ENCODE measurements at regions not wholly inside any gene's neighbourhood (a gene's known extent, or its start where the extent isn't known, plus 50 kb on each side); places are given as distances from the start of the nearest gene placed in this dataset.

DNA sequence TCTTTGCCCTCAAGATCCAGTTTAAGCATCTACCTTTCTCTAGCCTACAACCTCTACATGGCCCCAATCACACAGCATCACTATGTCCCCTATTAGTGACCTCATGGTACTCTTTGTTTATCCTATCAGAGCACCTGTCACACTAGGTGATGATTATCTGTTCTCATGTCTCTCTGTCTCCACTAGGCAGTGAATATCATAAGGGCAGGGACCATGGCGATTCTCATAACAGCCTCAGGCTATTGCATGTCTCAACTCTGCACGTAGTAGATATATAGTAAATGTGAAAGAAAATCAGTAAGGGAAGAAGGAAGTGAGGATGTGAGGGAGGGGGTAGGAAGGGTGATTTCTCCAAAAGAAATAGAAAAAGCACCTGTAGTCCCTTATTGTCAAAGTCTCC, 311.0 kb downstream of the NSG2 start:
- Histone ChIP-seq H3K4me3 (ENCODE audit: low read length) (no peak overlapping the region), H3K36me3 (ENCODE audit: control insufficient read depth, insufficient read depth, low read length) (no peaks in the 10 kb centered on the region), H3K9me3 (replicated peaks; ENCODE audit: control insufficient read depth, low read depth, low read length) (no peaks in the 10 kb centered on the region), H3K27ac (ENCODE audit: low read length) (no peak overlapping the region), H3K27me3 (ENCODE audit: control insufficient read depth, insufficient read depth, low read length) (peaks cover 2% of the 10 kb centered on the region), H3K4me1 (ENCODE audit: control insufficient read depth, insufficient read depth, low read length) (no peaks in the 10 kb centered on the region)
- no CpG with 5 or more reads among the region's 2 CpGs for WGBS (ENCODE audit: insufficient coverage)
- no peak for DNase-seq

DNA sequence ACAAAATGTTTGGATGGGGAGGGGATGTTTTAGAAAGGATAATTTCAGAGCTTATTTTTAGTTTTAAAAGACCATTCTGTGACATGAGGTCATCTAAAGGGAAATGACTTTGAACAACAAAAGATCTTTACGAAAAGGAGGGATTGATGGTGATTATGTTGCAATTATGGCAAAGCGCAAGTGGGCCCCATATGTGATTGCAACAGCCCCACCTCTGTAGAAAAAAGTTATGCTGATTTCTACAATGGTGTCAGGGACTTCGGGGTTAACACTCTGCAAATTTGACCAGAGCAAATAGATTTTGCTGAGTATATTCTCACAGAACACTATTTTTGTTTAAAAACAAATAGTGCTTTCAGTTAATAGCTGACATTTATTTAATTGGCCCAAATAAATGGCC, 312.8 kb downstream of the NSG2 start:
- Histone ChIP-seq H3K4me1 (ENCODE audit: control insufficient read depth, insufficient read depth, low read length) (no peaks in the 10 kb centered on the region), H3K27ac (ENCODE audit: low read length) (no peak overlapping the region), H3K36me3 (ENCODE audit: control insufficient read depth, insufficient read depth, low read length) (no peaks in the 10 kb centered on the region), H3K4me3 (ENCODE audit: low read length) (no peak overlapping the region), H3K27me3 (ENCODE audit: control insufficient read depth, insufficient read depth, low read length) (peaks cover 2% of the 10 kb centered on the region), H3K9me3 (replicated peaks; ENCODE audit: control insufficient read depth, low read depth, low read length) (no peaks in the 10 kb centered on the region)
- 48% methylated on average over 2 of the region's 3 CpGs for WGBS (ENCODE audit: insufficient coverage)
- no peak for DNase-seq

DNA sequence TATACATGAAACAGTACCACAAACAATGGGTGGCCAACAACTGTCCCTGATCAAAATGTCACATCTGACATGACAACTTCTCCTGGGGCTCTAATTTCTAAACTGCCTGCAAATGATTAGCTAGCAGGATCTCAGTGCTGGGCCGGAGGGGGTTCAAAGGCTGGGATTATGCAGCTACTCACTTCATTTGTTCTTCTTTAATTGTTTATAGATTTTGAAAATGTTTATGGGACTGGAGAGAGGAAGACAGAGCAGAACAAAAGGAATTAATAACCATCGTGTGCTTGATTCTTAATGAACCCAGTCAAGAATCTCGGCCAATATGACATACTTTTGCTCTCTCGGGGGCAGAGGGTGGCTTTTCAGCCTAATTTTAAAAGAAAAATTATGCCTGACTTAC, 313.6 kb downstream of the NSG2 start:
- Histone ChIP-seq H3K4me1 (ENCODE audit: control insufficient read depth, insufficient read depth, low read length) (no peaks in the 10 kb centered on the region), H3K9me3 (replicated peaks; ENCODE audit: control insufficient read depth, low read depth, low read length) (no peaks in the 10 kb centered on the region), H3K4me3 (ENCODE audit: low read length) (no peak overlapping the region), H3K27me3 (ENCODE audit: control insufficient read depth, insufficient read depth, low read length) (peaks cover 2% of the 10 kb centered on the region), H3K27ac (ENCODE audit: low read length) (no peak overlapping the region), H3K36me3 (ENCODE audit: control insufficient read depth, insufficient read depth, low read length) (no peaks in the 10 kb centered on the region)
- no peak for DNase-seq
- 57% methylated on average over 1 of the region's 4 CpGs for WGBS (ENCODE audit: insufficient coverage)

DNA sequence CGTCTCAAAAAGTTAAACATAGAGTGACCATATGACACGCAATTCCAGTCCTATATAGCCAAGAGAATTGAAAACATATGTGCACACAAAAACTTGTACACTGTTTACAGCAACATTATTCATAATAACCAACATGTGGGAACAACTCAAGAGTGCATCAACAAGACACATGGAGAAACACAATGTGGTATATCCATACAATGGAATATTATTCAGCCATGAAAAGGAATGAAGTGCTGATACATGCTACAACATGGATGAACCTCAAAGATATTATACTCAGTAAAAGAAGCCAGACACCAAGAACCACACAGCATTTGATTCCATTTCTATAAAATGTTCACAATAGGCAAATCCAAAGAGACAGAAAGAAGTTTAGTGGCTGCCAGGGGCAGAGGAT, 317.0 kb downstream of the NSG2 start:
- Histone ChIP-seq H3K4me3 (ENCODE audit: low read length) (no peak overlapping the region), H3K9me3 (replicated peaks; ENCODE audit: control insufficient read depth, low read depth, low read length) (no peaks in the 10 kb centered on the region), H3K27ac (ENCODE audit: low read length) (no peak overlapping the region), H3K36me3 (ENCODE audit: control insufficient read depth, insufficient read depth, low read length) (no peaks in the 10 kb centered on the region), H3K27me3 (ENCODE audit: control insufficient read depth, insufficient read depth, low read length) (peaks cover 2% of the 10 kb centered on the region), H3K4me1 (ENCODE audit: control insufficient read depth, insufficient read depth, low read length) (no peaks in the 10 kb centered on the region)
- WGBS (ENCODE audit: insufficient coverage): no CpG with 5 or more reads among the region's 2 CpGs
- no peak for DNase-seq

DNA sequence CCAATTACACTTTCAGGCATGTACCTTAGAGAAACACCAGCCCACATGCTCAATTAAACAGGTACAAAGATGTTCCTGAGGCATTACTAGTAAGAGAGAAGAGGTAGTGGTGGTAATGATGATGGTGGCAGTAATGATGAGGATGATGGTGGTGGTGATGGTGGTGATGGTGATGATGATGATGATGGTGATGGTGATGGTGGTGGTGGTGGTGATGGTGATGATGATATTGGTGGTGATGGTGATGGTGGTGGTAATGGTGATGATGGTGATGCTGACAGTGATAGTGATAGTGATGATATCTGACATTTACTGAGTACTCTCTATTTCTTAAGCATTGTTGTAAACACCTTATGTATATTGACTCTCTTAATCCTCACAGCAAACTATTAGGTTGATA, 318.4 kb downstream of the NSG2 start:
- Histone ChIP-seq H3K27me3 (ENCODE audit: control insufficient read depth, insufficient read depth, low read length) (peaks cover 2% of the 10 kb centered on the region), H3K36me3 (ENCODE audit: control insufficient read depth, insufficient read depth, low read length) (no peaks in the 10 kb centered on the region), H3K9me3 (replicated peaks; ENCODE audit: control insufficient read depth, low read depth, low read length) (no peaks in the 10 kb centered on the region), H3K4me1 (ENCODE audit: control insufficient read depth, insufficient read depth, low read length) (no peaks in the 10 kb centered on the region), H3K27ac (ENCODE audit: low read length) (no peak overlapping the region), H3K4me3 (ENCODE audit: low read length) (no peak overlapping the region)
- no peak for DNase-seq

DNA sequence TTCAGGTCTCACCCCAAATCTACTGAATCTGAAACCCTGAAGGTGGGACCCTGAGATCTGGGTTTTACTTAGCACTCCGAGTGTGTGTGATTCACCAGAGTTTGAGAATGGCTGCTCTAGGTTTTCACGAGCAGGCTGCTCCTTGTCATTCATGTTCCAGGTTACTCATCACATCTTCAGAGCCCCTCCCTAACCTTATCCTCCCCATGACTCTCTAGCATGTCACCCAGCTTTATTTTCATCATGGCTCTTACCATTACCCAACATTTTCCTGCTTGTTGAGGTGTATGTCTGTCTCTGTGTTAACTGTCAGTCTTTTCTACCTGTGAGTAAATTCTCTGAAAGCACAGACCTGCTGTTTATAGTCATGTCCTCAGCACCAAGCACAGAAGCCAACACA, 319.2 kb downstream of the NSG2 start:
- H3K27me3 ChIP-seq (ENCODE audit: control insufficient read depth, insufficient read depth, low read length): no peaks in the 10 kb centered on the region
- no CpG with 5 or more reads among the region's 2 CpGs for WGBS (ENCODE audit: insufficient coverage)
- DNase-seq: no peak
- H3K4me3 ChIP-seq (ENCODE audit: low read length): no peak overlapping the region
- H3K36me3 ChIP-seq (ENCODE audit: control insufficient read depth, insufficient read depth, low read length): no peaks in the 10 kb centered on the region
- H3K9me3 ChIP-seq (replicated peaks; ENCODE audit: control insufficient read depth, low read depth, low read length): no peaks in the 10 kb centered on the region
- no peak overlapping the region for H3K27ac ChIP-seq (ENCODE audit: low read length)
- no peaks in the 10 kb centered on the region for H3K4me1 ChIP-seq (ENCODE audit: control insufficient read depth, insufficient read depth, low read length)

DNA sequence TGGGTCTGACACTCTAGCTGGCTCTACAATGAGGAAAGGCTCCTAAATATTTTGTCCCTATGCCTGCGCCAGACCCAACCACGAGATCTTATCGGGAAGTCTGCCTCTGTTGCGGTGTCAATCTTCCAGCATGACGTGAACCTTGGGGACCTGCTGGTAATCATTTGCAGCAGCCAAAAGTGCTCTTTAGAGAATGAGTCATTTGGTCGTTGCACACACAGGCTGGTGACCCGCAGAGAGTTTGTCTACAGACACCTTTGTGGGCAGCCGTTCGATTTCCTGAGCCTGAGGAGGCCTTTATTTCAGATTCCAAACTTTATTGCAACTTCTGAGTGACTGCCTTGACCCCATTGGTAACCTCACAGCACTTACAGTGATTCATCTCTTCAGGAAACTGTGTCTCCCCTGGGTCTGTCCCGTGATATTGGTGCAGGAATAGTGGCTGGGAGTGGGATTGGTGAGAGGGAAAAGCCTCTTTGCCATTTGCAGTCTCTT, 326.1 kb downstream of the NSG2 start:
- no peaks in the 10 kb centered on the region for H3K9me3 ChIP-seq (replicated peaks; ENCODE audit: control insufficient read depth, low read depth, low read length)
- H3K27me3 ChIP-seq (ENCODE audit: control insufficient read depth, insufficient read depth, low read length): no peaks in the 10 kb centered on the region
- no peak overlapping the region for H3K27ac ChIP-seq (ENCODE audit: low read length)
- no peaks in the 10 kb centered on the region for H3K36me3 ChIP-seq (ENCODE audit: control insufficient read depth, insufficient read depth, low read length)
- no peaks in the 10 kb centered on the region for H3K4me1 ChIP-seq (ENCODE audit: control insufficient read depth, insufficient read depth, low read length)
- no peak for DNase-seq
- WGBS (ENCODE audit: insufficient coverage): 30% methylated on average over 9 of the region's 10 CpGs
- no peak overlapping the region for H3K4me3 ChIP-seq (ENCODE audit: low read length)

- Histone ChIP-seq H3K9me3 (replicated peaks; ENCODE audit: control insufficient read depth, low read depth, low read length) (no peaks in the 10 kb centered on the region), H3K36me3 (ENCODE audit: control insufficient read depth, insufficient read depth, low read length) (no peaks in the 10 kb centered on the region), H3K4me3 (ENCODE audit: low read length) (no peak overlapping the region), H3K27ac (ENCODE audit: low read length) (no peak overlapping the region), H3K27me3 (ENCODE audit: control insufficient read depth, insufficient read depth, low read length) (peaks cover 3% of the 10 kb centered on the region), H3K4me1 (ENCODE audit: control insufficient read depth, insufficient read depth, low read length) (no peaks in the 10 kb centered on the region)
- WGBS (ENCODE audit: insufficient coverage): 47% methylated on average over 7 of the region's 8 CpGs
- DNase-seq: no peak
Measured at GRCh38 chr5:174374206-174374605, 328.7 kb downstream of the NSG2 start.

- Histone ChIP-seq H3K4me1 (ENCODE audit: control insufficient read depth, insufficient read depth, low read length) (no peaks in the 10 kb centered on the region), H3K27me3 (ENCODE audit: control insufficient read depth, insufficient read depth, low read length) (peaks cover 3% of the 10 kb centered on the region), H3K27ac (ENCODE audit: low read length) (no peak overlapping the region), H3K4me3 (ENCODE audit: low read length) (no peak overlapping the region), H3K9me3 (replicated peaks; ENCODE audit: control insufficient read depth, low read depth, low read length) (no peaks in the 10 kb centered on the region), H3K36me3 (ENCODE audit: control insufficient read depth, insufficient read depth, low read length) (no peaks in the 10 kb centered on the region)
- 73% methylated on average over 2 of the region's 4 CpGs for WGBS (ENCODE audit: insufficient coverage)
- DNase-seq: no peak
Measured at GRCh38 chr5:174376056-174376455, 330.6 kb downstream of the NSG2 start.

- H3K9me3 ChIP-seq (replicated peaks; ENCODE audit: control insufficient read depth, low read depth, low read length): no peaks in the 10 kb centered on the region
- no peaks in the 10 kb centered on the region for H3K4me1 ChIP-seq (ENCODE audit: control insufficient read depth, insufficient read depth, low read length)
- H3K27ac ChIP-seq (ENCODE audit: low read length): no peak overlapping the region
- no peak overlapping the region for H3K4me3 ChIP-seq (ENCODE audit: low read length)
- no CpG with 5 or more reads among the region's 6 CpGs for WGBS (ENCODE audit: insufficient coverage)
- no peaks in the 10 kb centered on the region for H3K36me3 ChIP-seq (ENCODE audit: control insufficient read depth, insufficient read depth, low read length)
- DNase-seq: no peak
- H3K27me3 ChIP-seq (ENCODE audit: control insufficient read depth, insufficient read depth, low read length): peaks cover 3% of the 10 kb centered on the region
Measured at GRCh38 chr5:174376726-174377373, 331.3 kb downstream of the NSG2 start.
